HS-27A (cell line): ENCODE measurements at regions not wholly inside any gene's neighbourhood (a gene's known extent, or its start where the extent isn't known, plus 50 kb on each side); places are given as distances from the start of the nearest gene placed in this dataset.
A peak's percentile ranks its signal among the peaks of the same experiment; 100 is the strongest.

ENCODE experiments used
- DNase-seq: peaks from one replicate; pipeline ENCODE4 v3.0.0-alpha.2; 2012; ENCODE audit warnings: low read depth, missing footprints

GRCh38 chr2:145198555-145198954, 678.6 kb upstream of the ZEB2 start:
- no peak for DNase-seq

DNA sequence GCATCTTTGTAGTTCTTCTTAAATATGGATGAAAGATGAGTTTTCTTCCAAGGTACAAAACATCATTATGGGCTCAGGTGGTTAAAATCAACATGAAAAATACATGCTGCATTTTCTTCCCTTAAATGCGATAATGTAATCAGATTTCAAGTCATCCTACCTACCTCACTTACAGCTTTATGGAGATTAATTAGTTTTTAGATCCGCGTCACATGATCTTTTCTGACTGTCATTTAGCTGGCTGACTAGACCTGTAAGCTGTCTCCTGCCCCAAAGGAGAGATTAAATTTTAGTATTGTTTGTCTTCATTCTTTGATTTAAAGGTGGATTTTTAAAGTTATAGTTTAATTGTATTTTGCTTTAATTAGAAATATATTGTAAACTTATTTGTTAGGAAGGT, 678.0 kb upstream of the ZEB2 start:
- no peak for DNase-seq

DNA sequence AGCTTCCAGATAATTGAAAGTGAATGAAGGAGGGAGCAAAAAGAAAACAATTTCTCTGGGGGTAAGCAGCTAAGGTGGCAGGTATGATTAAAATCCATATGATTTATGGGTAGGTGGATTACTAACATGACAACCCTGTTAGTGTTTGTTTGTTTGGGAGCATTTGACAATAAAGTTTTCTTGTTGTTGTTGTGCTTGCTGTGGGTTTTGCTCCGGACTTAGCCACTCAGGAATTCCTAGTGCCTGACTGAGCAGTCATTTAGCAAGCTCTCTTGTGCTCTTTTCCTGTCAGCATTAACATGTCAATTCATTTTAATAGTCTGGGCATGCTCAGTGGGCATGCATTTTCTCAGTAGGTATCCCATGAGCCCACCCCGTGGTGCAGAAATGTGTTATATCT, 674.8 kb upstream of the ZEB2 start:
- DNase-seq = no peak

DNA sequence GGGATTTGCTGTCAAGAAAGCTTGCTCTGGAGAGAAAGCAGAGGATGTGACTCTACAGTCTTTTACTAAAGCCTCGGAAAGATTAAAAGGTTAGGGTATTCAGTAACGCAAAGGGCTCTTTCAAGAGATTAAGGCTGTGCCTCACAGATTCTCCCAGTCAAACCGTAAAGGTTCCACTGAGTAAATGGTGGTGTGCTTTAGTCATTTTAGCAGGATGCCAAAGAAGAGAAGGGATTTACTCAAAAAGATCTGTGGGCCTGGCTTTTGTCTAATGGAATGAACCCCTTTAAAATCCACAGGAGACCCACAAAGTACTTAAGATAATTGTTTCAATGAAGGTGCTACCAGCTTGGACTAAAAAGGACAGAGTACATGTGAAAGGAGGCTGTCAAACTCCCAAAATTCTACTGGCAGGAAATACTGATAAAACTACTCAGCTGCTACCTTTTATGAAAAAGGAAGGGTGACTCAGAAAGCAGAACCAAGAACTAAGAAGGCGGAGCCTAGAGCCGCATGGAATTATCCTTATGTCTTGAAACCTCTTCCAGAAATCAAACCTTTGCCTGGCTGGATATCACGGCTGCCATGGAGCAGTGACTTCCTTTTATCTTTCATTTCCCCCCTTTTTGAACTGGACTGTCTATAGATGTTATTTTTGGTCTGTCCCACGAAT, 670.2 kb upstream of the ZEB2 start:
- no peak for DNase-seq

DNA sequence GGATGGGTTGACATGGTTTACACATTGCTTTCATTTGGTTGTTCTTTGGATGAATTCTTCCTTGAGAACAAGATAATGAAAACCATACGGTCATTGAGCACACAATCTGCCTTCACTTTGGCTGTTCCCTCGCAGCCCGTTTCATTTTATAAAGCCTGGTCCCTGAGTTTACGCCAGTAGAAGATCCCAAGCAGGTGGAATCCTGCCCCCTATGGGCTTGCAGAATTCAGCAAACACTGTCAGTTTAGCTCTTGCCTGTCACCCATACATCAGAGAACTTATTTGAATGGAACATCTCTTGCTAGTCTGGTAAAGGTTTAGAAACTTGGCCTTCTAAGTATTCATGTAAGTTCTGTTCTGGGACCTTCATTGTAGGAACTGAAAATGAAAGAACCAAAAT, 666.4 kb upstream of the ZEB2 start:
- DNase-seq = no peak

DNA sequence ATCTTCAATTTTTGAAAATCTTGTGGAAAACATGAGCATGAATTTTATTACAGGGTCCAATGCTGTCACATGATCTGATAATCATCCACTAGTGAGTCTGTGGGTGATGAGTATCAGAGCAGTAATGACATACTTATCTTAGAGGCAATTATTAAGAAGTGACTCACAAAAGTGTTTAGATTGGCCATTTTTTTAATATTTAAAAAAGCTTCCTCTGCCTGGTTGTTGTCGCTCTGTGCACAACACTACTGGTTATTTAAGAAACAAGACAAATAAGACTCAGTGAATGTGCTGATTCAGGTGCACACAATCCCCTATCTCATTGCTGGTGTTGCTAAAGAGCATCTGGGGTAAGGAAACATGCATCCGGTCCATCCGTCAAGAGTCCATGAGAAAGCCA, 665.8 kb upstream of the ZEB2 start:
- no peak for DNase-seq

- DNase-seq = no peak
Measured at GRCh38 chr2:145184741-145185651, 665.1 kb upstream of the ZEB2 start.

GRCh38 chr2:145169285-145169684, 649.4 kb upstream of the ZEB2 start:
- no peak for DNase-seq

DNA sequence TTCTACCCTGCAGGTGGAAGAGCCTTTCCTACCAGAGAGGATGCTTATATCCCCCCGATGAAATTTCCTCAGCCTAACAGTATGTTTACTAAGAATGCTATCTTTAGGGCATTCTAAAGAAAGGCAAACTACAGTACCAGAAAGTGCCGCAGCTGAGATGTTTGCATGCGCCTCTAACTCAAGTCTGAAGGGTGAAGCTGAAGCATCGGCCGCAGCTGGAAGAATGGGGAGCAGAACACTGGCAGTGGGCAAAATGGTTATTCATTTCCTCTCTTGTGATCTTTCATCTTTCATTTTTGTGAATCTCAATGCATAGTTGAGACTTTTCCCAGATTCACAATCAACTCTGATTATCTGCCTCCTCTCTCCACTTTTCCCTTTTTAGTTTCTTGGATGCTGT, 648.2 kb upstream of the ZEB2 start:
- no peak for DNase-seq

DNA sequence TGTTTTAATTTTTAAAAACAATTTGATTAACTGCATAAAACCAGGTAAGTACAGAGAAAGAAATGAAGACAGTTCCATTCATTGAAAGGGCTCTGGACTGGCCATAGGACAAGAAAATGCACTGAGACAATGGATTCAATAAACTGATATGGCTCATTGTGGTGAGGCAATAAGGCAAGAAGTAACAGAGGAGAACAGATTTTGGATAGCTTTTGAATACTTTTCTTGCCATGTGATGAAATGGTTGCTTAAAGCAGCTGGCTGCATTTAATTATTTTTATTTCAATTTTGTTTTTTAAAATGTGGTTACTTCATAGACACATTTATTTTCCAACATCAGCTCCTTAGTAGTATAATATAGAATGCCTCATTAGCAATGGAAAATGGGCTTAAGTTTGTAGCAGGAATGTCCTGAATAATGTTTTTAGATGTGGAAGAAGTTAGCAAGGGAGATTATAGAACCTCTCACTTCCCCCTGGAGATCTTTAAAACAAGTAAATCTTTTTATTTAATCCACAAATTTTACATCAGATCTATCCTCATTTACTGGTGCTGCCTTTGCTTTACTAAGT, 646.9 kb upstream of the ZEB2 start:
- no peak for DNase-seq

DNA sequence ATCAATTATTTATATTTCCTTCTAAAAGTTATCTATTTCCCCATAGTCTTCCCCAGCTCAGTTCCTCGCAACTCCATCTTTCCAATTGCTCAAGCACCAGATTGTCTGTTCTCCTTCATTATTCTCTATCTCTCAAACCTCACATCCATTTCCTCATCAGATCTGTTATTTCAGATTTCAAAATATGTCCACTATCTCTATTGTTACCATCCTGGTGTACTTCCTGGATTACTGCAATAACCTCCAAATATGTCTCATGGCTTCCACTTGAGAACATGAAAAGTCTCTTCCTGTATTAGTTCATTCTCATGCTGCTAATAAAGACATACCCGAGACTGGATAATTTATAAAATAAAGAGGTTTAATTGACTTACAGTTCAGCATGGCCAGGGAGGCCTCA, 641.7 kb upstream of the ZEB2 start:
- DNase-seq = no peak

DNA sequence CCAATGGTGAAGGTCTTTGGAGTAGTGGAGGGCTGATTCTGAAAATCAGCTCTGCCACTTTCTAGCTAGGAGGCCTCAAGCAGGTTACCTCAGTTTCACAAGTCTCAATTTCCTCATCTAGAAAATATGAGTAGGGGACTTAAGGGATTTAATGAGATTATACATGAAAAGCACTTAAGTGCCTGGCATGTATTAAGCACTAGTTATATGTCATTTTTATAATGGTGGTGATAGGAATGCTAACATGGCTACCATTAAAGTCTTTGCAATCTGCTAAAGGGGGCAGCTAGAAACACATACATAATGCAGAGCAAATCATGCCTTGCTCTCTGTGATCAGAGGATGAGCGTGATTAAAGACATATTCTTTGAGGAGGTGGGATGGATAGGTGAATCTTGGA, 640.9 kb upstream of the ZEB2 start:
- no peak for DNase-seq

- no peak for DNase-seq
Measured at GRCh38 chr2:145159676-145160075, 639.8 kb upstream of the ZEB2 start.

GRCh38 chr2:145157741-145158591, 638.0 kb upstream of the ZEB2 start:
- peak; percentile 40 for DNase-seq

DNA sequence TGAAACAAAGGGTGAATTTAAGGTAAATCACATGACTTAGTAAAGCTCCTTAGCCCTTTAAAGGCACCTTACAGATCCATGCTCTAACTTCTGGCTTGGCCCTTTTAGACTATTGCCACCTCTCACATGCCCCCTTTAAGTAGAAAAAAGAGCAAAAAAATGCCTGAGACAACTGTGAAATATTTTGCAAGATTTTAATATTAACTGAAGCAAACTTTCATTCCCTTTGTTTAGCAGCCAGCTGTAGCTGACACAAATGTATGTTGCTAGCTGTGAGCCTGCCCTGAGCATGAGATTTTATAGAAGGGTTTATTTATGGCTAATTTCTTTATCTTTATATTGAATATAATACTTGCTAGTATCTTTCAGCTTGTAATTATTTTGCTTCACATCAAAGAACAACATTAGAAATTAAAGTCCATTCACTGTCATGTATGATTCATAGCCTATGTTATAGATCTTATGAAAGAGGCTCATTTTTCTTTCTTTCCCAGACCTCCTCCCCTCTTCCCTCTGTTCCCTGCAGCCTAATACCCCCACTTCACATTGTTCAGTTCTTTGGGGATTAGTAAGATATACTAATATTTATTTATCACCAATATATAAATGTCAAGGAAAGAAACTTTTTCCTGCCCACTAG, 637.2 kb upstream of the ZEB2 start:
- DNase-seq = no peak

GRCh38 chr2:145156199-145156598, 636.3 kb upstream of the ZEB2 start:
- no peak for DNase-seq

DNA sequence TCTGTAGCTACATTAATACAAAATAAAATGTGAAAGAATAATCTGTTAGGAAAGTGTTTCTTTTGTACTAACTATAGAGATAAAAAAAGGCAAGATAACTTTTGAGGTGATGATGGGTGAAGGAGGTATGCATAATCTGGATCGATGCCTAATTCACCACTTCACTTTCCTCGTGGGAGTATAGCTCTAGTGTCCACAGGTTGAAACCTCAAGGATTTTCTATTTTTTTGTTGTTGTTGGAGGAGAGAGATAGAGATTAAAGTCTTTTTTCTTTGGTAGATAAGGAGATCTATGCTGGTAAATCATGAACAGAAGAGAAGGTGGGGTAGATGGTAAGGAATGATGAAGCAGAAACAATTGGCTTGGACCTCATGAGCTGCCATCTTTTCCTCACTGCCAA, 635.3 kb upstream of the ZEB2 start:
- no peak for DNase-seq

DNA sequence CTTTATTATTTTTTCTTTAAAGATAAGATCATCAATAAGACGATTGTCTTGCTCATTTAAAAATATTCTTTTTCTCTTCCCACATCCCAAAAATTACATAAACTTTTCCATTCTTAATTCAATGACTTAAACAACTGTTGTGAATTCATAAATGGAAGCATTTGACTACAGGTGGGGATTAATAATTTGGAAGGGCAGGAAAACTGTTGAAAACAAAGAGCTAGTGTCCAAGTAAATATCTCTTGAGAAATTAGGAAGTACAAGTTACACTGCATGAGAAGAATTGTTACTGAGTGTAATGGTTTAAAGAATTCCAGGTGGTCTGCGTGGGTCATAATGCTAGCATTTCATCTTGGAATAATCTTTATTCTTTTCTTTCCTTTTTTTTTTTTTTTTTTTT, 634.8 kb upstream of the ZEB2 start:
- no peak for DNase-seq

DNA sequence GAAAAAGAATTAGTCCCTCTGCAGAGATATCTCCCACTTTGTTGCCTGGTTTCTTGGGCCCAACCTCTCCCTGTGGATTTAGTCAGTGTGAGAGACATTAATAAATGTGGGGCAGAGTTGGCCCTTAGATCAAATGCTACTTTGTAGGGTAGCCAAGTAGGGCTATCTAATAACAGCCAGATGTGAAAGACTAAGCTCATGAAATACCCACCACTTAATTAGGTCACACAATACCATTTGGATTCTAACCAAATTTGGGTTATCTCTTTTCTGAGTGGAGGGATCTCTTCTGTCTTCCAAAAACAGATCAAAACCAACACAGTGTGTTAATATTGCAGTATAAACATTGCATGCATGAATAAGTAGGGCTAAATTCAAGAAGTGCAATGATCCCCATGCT, 626.8 kb upstream of the ZEB2 start:
- DNase-seq = no peak

- no peak for DNase-seq
Measured at GRCh38 chr2:145144131-145144728, 624.3 kb upstream of the ZEB2 start.

DNA sequence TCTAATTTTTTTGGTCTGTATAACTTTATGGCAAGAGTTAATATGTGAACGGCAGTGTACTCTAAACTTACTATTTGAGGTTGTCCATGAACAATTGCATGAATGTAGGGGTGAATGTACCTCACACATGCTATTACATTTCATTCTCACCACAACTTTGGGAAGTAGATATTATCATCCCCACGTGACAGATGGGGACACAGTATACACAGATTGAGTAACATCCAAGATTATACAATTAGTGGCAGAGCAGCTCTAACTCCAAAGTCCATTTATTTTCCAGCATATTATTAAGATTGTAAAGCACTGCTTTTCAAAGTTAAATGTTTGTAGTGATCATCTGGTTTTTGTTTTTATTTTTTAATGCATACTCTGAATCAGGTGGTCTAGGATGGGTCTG, 622.1 kb upstream of the ZEB2 start:
- no peak for DNase-seq
